IPS-11a (cell line): ENCODE measurements at regions not wholly inside any gene's neighbourhood (a gene's known extent, or its start where the extent isn't known, plus 50 kb on each side); places are given as distances from the start of the nearest gene placed in this dataset.

Experiments
- H3K4me3 ChIP-seq: one replicate; pipeline ENCODE4 v1.5.1; 2013; ENCODE audit warnings: low read depth, low read length, control low read depth

GRCh38 chr19:31963746-31964145 lies 381.7 kb upstream of the ZNF507 start:
- H3K4me3 ChIP-seq = no peak overlapping the region

DNA sequence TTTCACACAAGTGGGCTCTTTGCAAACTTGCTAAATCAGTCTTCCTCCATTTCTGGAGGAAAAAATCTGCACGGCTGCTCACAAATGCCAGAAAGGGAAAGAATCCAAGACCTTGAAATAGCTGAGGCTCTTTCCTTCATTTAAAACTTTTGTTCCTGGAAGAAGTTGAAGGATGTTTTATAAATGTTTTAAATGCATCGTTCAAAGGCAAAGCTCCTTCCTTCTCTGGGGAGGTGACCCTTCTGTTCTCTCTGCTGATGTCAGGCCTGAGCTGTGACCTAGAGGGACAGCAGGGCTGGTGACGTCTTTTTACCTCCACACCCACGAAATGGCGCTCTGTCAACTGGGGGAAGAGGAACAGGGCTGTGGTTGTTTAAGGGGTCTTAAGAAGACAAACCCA lies 376.4 kb upstream of the ZNF507 start:
- H3K4me3 ChIP-seq = no peak overlapping the region

- no peak overlapping the region for H3K4me3 ChIP-seq
Observed at GRCh38 chr19:31970027-31970461, 375.4 kb upstream of the ZNF507 start.

GRCh38 chr19:31974290-31974689 lies 371.1 kb upstream of the ZNF507 start:
- H3K4me3 ChIP-seq = no peak overlapping the region

DNA sequence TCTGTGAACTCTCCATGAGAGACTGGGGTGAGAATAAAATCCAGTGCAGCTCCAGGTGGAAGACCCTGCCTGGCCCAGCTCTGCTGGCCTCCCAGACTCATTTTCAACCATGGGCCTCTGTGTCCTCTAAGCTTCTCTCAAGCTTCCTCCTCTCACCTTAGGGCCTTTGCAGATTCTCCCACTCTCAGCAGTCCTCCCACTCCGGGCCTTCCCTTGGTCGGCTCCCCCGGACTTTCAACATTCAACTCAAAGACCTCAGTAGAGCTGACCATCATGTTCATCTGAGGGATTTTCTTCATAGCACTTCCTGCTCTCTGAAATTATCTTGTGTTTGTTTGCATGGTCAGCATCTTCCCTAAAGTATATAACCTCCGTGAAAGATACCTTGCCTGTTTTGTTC lies 370.5 kb upstream of the ZNF507 start:
- no peak overlapping the region for H3K4me3 ChIP-seq

DNA sequence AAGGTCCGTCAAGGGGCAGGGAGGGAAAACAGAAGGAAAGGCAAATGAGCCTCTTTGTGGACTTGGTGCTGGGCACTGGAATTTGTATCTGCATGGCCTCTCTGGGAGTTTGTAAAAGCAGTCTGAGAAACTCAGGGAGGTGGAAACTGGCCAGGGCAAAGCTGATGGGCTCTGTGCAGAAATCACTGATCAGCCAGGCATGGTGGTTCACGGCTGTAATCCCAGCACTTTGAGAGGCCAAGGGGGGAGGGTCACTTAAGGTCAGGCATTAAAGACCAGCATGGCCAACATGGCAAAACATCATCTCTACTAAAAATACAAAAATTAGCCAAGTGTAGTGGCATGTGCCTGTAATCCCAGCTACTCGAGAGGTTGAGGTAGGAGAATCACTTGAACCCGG lies 369.9 kb upstream of the ZNF507 start:
- no peak overlapping the region for H3K4me3 ChIP-seq

DNA sequence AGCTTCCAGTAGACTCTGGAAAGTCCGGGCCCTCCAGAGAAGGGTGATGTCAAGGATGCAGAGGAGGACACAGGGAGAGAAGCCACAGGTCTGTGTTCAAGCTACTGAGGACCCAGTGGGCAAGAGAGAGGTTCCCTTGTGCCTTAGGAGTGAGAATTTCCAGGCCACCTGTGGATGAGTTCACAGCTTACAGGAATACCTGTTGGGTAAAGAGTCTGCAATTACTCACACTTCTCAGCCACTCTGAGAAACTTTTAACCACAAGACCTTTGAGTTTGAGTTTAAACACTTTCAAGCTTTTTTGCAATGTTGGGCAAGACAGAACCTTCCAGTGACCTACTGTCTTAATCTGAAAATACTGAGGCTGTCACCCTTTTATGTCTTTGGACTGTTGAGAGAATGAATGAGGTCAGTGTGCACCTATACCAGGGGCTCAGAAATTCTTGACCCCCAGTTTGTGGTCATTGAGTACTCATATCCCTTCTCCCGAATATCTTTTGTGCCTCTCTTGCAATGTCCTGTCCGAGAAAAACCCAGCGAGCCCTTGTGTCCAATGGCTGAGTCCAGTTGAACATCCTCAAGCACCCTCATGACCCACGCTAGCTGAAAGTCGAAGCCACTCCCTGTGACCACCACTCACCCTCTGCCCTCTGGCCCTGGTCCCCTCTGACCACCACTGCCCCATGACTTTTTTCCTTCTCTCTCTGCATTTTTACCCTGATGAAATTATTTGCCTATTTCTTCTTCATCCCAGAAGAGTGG lies 368.5 kb upstream of the ZNF507 start:
- no peak overlapping the region for H3K4me3 ChIP-seq

- no peak overlapping the region for H3K4me3 ChIP-seq
Observed at GRCh38 chr19:31979362-31979761, 366.0 kb upstream of the ZNF507 start.

- H3K4me3 ChIP-seq = no peak overlapping the region
Observed at GRCh38 chr19:31979949-31980670, 365.3 kb upstream of the ZNF507 start.

- H3K4me3 ChIP-seq = no peak overlapping the region
Observed at GRCh38 chr19:31980796-31981195, 364.6 kb upstream of the ZNF507 start.

DNA sequence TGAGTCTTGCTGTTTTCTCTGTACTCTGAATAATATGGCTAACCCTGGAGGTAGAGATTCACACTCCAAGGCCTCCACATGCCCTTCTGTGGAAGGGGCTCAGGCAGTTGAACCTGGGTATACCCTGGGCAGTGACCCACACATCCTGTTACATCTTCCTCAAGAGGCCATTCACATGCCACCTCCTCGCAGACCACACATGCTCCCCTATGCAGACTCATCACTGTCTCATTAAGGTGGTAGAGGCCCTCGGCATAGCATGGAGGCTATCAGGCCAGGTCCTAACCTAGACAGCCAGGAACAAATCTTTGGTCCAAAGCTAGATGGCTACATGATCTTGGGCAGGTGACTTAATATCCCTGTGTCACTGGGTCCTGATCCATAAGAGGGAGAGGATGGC lies 363.9 kb upstream of the ZNF507 start:
- no peak overlapping the region for H3K4me3 ChIP-seq

GRCh38 chr19:31983647-31984046 lies 361.8 kb upstream of the ZNF507 start:
- H3K4me3 ChIP-seq = no peak overlapping the region

DNA sequence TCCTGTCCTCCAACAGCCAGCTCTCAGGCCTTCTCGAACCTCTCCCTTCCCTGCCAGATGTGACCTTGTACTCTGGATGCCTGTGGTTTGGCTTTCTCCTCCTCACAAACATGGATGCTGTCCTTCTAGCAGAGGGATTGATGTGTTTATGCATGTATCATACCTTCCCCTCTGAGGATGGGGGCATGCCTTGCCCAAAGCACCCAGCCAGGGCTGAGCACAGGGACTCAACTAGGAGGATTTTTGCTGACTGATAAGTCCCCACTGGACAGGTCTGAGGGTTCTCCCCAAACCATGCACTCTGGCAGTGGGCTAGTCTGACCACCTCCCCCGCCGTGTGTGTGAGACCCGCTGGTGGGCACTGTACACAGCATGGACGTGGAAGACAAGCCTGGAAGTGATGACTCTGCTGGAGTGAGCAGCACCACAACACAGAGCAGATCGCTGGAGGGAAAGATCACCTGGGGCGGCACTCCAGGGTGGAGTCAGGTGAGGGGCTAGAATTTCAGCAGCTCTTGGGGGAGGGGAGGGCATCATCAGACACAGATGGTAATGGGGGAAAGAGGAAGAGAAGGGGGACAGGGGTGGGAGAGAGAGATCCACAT lies 360.3 kb upstream of the ZNF507 start:
- H3K4me3 ChIP-seq = no peak overlapping the region

DNA sequence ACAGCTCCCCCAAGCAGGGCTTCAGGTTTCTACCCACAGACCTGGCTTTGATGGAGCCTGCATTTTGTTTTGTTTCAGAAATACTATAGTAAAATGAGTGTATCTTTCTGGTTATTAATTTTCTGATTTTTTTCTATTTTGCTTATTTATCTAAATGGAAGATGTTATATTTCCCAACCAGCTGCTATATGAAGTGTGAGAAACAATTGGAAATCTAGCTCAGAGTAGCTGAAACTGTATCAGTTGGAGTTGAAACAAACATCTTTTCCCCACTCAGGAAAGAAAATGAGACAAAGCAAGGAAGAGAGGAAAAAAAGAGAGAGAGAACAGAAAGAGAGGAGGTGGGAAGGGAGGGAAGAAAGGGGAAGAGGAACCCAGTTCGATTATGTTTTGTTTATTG lies 358.5 kb upstream of the ZNF507 start:
- H3K4me3 ChIP-seq = no peak overlapping the region

- no peak overlapping the region for H3K4me3 ChIP-seq
Observed at GRCh38 chr19:31988256-31988655, 357.2 kb upstream of the ZNF507 start.

DNA sequence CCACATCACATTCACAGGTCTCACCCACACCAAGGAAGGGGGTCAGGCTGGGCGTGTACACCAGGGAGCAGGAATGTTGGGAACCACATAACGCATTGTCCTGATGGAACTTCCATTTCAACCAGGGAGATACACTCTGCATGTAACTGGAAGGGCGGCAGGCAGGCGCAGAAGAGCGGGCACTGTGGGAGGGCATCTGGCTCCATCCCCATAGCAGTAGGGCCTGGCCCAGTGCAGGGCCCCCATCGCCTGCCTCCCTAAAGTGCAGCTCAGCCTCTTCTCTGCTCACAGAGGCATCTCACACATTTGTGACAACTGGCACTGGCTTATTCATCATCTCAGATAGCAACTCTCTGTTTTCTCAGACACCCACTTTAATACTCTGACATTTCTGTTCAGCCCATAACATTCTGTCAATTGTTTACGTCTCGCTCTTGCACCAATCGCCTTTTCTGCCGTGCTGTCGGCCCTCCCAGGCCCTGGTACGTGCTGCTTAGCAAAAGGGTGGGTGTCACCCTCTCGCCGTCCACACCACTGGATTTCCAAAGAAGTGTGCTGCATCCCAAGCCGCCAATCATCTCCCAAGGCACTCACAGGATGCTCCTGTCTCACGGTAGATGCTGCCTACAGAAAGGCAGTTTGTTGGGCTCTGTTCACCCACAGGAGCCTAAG lies 353.3 kb upstream of the ZNF507 start:
- no peak overlapping the region for H3K4me3 ChIP-seq

GRCh38 chr19:31992750-31993149 lies 352.7 kb upstream of the ZNF507 start:
- no peak overlapping the region for H3K4me3 ChIP-seq

DNA sequence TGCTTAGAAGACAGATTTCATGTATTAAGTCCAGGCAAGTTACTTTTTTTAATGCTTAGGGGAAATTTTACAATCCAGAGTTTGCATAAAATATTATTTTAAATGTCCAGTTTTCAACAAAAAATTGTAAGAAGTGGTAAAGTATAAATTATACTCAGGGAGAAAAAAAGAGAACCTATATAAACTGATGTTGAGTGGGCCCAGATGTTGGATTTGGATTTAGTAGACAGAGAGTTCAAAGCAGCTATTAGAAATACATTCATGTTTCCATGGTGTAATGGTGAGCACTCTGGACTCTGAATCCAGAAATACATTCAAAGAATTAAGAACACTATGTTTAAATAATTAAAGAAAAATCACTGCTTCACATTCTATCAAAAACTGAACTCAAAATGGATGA lies 349.9 kb upstream of the ZNF507 start:
- H3K4me3 ChIP-seq = no peak overlapping the region

DNA sequence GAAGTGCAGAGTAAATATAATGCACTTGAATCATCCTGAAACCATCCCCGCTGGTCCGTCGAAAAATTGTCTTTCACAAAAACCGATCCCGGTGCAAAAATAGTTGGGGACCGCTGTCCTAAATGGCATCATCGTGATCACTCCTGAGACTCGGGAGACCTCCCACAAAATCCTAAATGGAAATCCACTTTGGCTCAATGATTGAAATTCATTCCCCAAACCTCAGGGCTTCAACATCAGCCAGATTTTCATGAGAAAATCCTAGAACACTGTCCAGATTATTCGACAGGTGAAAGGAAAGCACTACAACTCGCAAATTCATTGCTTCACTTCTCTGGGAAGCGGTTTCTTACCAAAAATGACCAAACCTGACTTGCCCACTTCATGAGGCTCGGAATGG lies 335.3 kb upstream of the ZNF507 start:
- no peak overlapping the region for H3K4me3 ChIP-seq

- H3K4me3 ChIP-seq = no peak overlapping the region
Observed at GRCh38 chr19:32012206-32012605, 333.2 kb upstream of the ZNF507 start.

DNA sequence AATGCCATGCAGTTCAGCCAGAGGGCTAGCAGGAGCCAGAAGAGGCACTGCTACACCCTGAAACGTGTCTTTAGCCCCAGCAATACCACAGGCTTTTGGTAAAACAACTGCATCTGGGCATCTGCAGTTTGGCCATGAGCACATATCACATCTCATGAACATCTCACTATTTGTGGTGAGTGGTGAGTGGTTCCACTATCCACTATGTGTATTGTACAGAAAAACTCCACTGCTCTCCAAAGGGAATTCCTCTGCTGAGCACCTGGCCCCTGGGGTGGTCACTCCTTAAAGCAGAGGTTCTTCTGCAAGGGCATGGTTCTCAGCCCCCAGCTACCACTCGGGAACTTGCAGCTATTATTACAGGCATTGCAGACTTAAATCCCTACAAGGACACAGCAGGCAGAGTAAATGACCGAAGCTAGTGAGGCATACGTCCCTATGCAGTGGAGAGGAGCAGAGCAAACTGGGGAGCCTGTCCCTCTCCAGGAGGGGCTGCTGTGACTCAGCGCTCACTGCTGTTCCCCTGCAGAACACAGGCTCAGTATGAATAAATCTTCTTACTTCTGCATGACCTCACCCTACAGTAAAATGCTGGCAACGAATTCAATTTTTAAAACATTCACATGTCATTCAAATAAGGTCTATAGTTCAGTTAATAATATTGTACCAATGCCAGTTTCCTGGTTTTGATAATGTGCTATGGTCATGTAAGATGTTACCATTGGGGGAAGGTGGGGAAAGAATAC lies 332.4 kb upstream of the ZNF507 start:
- no peak overlapping the region for H3K4me3 ChIP-seq
